ENCODE measurements at regions not wholly inside any gene's neighbourhood (a gene's known extent, or its start where the extent isn't known, plus 50 kb on each side); places are given as distances from the start of the nearest gene placed in this dataset.

DNA sequence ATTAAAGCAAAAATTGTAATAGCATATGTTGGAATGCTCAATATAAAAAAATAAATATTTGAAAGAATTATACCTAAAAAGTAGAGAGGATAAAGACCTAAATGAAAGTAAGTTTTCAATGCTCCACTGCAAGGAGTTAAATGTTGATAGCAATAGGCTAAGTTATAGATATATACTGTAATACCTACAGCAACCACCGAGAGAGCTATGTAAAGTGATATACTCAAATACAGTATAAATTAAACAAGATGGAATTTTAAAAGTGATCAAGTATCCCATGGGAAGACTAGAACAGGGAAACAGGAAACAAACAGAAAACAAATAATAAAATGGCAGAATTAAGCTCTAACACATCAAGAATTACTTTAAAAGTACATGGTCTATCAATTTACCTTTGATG is 73.9 kb downstream of the CASP3 start:
- no peak for DNase-seq
- H3K9me3 Mint-ChIP-seq, result peaks cover 0 to 6% of the 10 kb centered on the region in 2 donors
- no peaks in the 10 kb centered on the region for H3K27me3 Mint-ChIP-seq (ENCODE audit: low read depth)
- ATAC-seq (replicated peaks in 1 of 2), result peak; percentile 42 to 57
- peaks cover 7 to 8% of the 10 kb centered on the region in 2 donors for H3K36me3 Mint-ChIP-seq (ENCODE audit: insufficient read depth in 2 of 2)
- H3K4me3 Mint-ChIP-seq, result no peak overlapping the region
- H3K4me1 Mint-ChIP-seq (ENCODE audit: low read depth), result peaks cover 22% of the 10 kb centered on the region
- H3K27ac Mint-ChIP-seq, result peak overlapping the region; percentile 80

DNA sequence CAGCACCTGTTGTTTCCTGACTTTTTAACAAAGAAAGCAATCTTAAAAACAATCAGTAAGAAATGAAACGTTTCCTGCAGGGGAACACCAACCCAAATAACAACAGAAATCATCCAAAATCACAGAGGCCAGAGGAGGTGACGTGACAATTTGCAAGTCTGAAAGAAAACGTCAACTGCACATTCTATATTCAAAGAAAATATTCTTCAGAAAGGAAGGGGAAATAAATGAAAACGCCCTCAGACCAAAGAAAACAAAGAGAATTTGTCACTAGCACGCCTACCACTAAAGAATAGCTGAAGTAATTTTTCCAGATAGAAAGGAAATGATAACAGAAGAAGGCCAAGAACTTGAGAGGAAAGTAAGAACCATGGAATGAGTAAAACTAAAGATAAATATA is 74.4 kb downstream of the CASP3 start:
- Mint-ChIP-seq H3K4me3 (peak overlapping the region; percentile 23 to 81), H3K27ac (peak overlapping the region; percentile 91)
- peak; percentile 29 to 53 for ATAC-seq (replicated peaks in 1 of 2)

DNA sequence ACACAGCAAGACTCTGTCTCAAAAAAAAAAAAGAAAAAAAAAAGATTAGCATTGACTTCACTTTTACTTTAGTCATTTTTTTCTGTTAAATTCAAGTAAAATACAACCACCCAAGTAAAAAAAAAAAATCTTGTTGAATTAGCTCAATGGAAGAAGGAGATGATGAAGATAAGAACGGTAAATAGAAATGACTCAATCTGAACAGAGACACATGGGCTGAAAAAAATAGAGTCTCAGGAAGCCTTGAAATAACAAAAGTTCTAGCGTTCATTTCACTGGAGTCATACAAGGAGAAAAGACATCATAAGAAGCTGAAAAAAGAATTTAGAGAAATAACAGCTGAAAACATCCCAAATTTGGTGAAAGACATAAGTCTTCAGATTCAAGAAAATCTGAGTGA is 75.5 kb downstream of the CASP3 start:
- Mint-ChIP-seq H3K4me3 (peak overlapping the region; percentile 23 to 78), H3K27ac (peak overlapping the region; percentile 95), H3K4me1 (ENCODE audit: low read depth) (peaks cover 22% of the 10 kb centered on the region), H3K27me3 (ENCODE audit: low read depth) (no peaks in the 10 kb centered on the region), H3K36me3 (ENCODE audit: insufficient read depth in 2 of 2) (peaks cover 3 to 6% of the 10 kb centered on the region in 2 donors), H3K9me3 (peaks cover 0 to 3% of the 10 kb centered on the region in 2 donors)
- peak; percentile 57 to 71 for ATAC-seq (replicated peaks in 1 of 2)
- no peak for DNase-seq

More for the DNA sequence above, 74.4 kb downstream of the CASP3 start:
- Mint-ChIP-seq H3K27me3 (ENCODE audit: low read depth) (no peaks in the 10 kb centered on the region), H3K4me1 (ENCODE audit: low read depth) (peaks cover 22% of the 10 kb centered on the region), H3K36me3 (ENCODE audit: insufficient read depth in 2 of 2) (peaks cover 7 to 8% of the 10 kb centered on the region in 2 donors), H3K9me3 (peaks cover 0 to 3% of the 10 kb centered on the region in 2 donors)
- DNase-seq, result no peak

DNA sequence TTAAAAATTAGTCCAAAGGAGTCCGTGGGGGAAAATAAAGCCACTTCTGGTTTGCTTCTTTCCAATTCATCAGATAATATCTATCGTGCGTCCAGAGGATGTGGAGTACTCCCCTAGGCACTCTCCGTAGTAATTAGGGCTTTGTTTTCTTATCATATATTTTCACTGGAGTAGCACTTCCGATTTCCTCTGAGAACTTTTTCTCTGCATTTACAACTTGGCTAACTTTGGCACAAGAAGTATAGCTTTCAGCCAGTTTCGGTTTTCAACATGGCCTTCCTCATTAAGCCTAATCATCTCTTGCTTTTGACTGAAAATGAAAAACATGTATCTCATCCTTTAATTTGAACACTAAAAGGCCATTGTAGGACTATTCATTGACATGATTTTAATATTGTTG is 80.5 kb downstream of the CASP3 start:
- H3K9me3 Mint-ChIP-seq, result peaks cover 1 to 2% of the 10 kb centered on the region in 2 donors
- DNase-seq (no peak), ATAC-seq (replicated peaks in 1 of 2) (no peak)
- peaks cover 4% of the 10 kb centered on the region for H3K4me1 Mint-ChIP-seq (ENCODE audit: low read depth)
- H3K27ac Mint-ChIP-seq, result no peak overlapping the region
- H3K4me3 Mint-ChIP-seq, result no peak overlapping the region
- H3K36me3 Mint-ChIP-seq (ENCODE audit: insufficient read depth in 2 of 2), result peaks cover 1 to 2% of the 10 kb centered on the region in 2 donors
- no peaks in the 10 kb centered on the region for H3K27me3 Mint-ChIP-seq (ENCODE audit: low read depth)

DNA sequence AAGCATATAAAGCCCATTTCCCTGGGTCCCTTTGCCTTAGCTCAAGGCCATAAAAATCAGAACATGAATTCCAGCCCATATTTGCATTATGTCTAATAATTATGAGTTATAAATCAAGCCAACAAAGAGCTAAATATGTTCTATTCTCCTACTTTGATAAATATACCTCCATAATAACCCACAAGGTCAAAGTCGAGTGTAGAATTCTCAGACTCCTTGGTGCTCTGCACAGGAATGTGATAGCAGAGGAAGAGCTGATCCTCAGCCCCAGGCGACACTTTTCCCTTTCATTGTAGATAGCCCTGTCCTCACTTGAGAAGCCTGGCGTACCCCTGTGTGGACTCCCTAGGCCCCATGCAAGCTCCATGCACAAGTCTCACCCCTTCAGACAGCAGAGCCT is 85.6 kb downstream of the CASP3 start:
- DNase-seq, result no peak
- Mint-ChIP-seq H3K9me3 (peaks cover 0 to 2% of the 10 kb centered on the region in 2 donors), H3K27me3 (ENCODE audit: low read depth) (no peaks in the 10 kb centered on the region), H3K27ac (no peak overlapping the region), H3K36me3 (ENCODE audit: insufficient read depth in 2 of 2) (no peaks in the 10 kb centered on the region), H3K4me3 (no peak overlapping the region), H3K4me1 (ENCODE audit: low read depth) (no peaks in the 10 kb centered on the region)
- ATAC-seq (replicated peaks in 1 of 2), result no peak

DNA sequence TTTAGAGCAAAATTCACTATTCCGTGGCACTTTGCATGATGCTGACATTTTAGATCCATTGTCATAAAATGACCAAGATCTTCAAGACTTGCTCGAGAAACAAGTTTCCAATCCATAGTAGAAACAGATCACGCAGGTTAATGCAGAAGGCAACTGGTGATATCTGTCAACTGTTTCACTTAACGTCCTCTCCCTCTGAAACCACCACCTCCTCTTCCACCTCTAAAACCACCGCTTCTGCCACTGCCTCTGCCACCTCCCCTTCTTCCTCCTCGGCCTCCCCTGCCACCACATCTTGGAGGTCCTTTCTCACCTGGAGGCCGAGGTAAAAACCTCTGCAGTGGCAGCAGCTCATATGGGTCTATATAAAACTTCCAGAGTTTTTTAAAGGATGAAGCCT is 84.6 kb upstream of the IRF2 start:
- no peaks in the 10 kb centered on the region for H3K9me3 Mint-ChIP-seq
- ATAC-seq (replicated peaks in 1 of 2), result no peak
- H3K4me3 Mint-ChIP-seq, result no peak overlapping the region

DNA sequence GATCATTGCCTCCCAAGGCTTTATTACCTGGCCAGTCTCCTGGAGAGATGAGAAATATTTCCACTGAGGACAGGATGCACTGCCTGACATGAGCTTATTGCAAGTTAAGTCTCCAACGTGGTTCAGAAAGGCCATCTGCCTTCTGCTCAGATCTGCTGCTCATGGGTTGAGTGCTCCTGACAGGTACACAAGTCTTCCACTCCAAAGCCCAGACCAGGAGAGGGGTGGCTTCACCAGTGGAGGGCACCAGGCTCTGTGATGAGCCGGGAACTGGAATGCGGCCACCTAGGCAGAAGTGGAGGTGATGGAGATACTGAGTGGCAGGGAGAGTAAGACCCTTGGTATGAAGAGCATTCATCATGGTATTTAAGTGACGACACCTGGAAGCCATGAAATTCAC is 79.5 kb upstream of the IRF2 start:
- Mint-ChIP-seq H3K27me3 (ENCODE audit: low read depth) (no peaks in the 10 kb centered on the region), H3K4me1 (ENCODE audit: low read depth) (peaks cover 11% of the 10 kb centered on the region), H3K9me3 (no peaks in the 10 kb centered on the region), H3K4me3 (no peak overlapping the region), H3K27ac (no peak overlapping the region), H3K36me3 (ENCODE audit: insufficient read depth in 2 of 2) (no peaks in the 10 kb centered on the region)
- ATAC-seq (replicated peaks in 1 of 2) (no peak), DNase-seq (no peak)

More for the DNA sequence above, 84.6 kb upstream of the IRF2 start:
- H3K27me3 Mint-ChIP-seq (ENCODE audit: low read depth), result no peaks in the 10 kb centered on the region
- peaks cover 7% of the 10 kb centered on the region for H3K4me1 Mint-ChIP-seq (ENCODE audit: low read depth)
- no peaks in the 10 kb centered on the region for H3K36me3 Mint-ChIP-seq (ENCODE audit: insufficient read depth in 2 of 2)
- H3K27ac Mint-ChIP-seq, result no peak overlapping the region
- no peak for DNase-seq

DNA sequence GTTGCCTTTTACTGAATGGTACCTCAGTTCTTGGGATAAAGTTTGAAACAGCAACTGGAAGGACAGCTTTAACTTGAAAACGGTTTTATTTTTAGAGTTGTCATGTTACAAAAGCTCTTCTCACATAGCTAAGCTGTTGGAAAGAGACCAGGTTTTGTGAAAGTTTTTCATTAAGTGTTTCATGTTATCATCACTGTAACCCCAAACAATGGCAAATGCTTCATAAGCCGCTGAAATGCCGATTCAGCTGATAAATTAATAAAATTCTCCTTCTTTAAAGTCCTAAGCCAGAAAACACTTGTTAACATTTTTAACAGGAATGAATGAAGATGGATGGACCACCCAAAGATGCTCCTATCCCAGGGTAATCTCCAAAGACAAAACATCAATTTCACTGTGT is 76.1 kb upstream of the IRF2 start:
- no peak for DNase-seq
- no peak overlapping the region for H3K4me3 Mint-ChIP-seq
- no peaks in the 10 kb centered on the region for H3K27me3 Mint-ChIP-seq (ENCODE audit: low read depth)
- H3K4me1 Mint-ChIP-seq (ENCODE audit: low read depth), result peaks cover 25% of the 10 kb centered on the region
- H3K36me3 Mint-ChIP-seq (ENCODE audit: insufficient read depth in 2 of 2), result no peaks in the 10 kb centered on the region
- no peak for ATAC-seq (replicated peaks in 1 of 2)
- H3K27ac Mint-ChIP-seq, result no peak overlapping the region
- H3K9me3 Mint-ChIP-seq, result no peaks in the 10 kb centered on the region

DNA sequence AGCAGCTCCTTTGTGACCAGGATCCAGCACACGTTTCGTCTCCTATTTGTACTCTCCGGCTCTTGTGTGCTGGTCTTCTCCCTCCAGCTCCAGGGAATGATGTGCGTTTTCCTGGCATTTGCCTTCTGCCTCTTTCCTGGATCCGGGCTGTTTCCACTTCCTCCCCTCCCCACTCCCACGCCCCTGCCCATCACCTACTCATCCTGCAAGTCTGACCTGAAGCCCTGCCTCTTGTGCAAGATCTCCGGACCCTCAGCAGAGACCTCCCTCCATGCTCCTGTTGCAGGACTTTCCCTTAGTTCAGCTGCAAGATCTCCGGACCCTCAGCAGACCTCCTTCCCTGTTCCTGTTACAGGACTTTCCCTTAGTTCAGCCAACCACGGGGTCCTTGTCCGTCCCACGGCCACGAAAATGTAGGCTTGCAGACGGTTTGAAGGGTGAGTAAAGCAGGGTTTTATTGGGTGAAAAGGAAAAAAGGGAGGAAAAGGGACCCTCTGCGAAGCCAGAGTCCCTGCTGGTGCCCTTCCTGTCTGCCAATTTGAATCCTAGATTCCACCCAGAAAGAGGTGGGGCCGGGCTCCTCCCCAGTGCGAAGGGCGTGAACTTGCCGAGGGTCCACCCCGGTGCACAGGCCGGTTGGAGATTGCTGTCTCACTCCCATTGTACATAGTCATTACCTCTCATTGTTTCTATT is 74.4 kb upstream of the IRF2 start:
- Mint-ChIP-seq H3K36me3 (ENCODE audit: insufficient read depth in 2 of 2) (no peaks in the 10 kb centered on the region), H3K27ac (no peak overlapping the region), H3K9me3 (no peaks in the 10 kb centered on the region), H3K4me3 (peak overlapping the region in 1 of 2 donors; percentile 34), H3K27me3 (ENCODE audit: low read depth) (no peaks in the 10 kb centered on the region), H3K4me1 (ENCODE audit: low read depth) (peaks cover 22% of the 10 kb centered on the region)
- ATAC-seq (replicated peaks in 1 of 2) (no peak), DNase-seq (no peak)

DNA sequence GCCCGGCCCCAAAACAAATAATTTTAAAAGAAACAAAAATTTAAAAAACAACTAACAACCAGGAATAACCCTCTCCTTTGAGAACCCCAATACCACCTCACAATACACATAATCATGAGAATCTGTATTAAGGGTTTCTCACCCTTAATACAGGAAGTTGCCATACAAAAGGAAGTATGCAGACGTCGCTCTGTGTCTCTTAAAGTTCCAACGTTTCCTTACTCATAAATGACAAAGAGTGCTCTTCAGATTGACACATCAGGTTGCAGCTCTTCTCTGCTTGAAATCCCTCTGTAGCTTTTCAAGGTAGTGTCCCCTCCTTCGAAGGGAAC is 73.9 kb upstream of the IRF2 start:
- Mint-ChIP-seq H3K9me3 (no peaks in the 10 kb centered on the region), H3K4me3 (peak overlapping the region in 1 of 2 donors; percentile 34), H3K27me3 (ENCODE audit: low read depth) (no peaks in the 10 kb centered on the region), H3K4me1 (ENCODE audit: low read depth) (peaks cover 22% of the 10 kb centered on the region), H3K36me3 (ENCODE audit: insufficient read depth in 2 of 2) (no peaks in the 10 kb centered on the region), H3K27ac (no peak overlapping the region)
- ATAC-seq (replicated peaks in 1 of 2) (no peak), DNase-seq (no peak)

DNA sequence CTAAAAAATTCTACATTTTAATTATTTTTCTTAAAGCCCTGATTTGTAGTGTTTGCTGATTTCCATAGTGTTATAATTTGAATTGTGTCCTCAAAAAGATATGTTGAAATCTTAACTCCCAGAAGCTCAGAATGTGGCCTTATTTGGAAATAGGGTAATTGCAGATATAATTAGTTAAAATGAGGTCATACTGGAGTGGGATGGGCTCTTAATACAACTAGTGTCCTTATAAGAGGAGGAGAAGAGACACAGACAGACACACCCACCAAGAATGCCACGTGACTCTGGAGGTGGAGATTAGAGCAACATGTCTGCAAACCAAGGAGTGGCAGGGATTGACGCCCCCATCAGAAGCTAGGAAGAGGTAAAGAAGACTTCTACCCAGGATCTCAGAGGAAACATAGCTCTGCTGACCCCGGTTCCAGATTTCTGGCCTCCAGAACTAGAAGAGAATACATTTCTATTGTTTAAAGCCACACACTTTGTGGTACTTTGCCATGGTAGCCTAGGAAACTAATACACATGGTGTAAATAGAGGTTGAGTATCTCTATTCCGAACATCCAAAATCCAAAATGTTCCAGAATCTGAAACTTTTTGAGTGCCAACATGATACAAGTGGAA is 70.5 kb upstream of the IRF2 start:
- Mint-ChIP-seq H3K27ac (no peak overlapping the region), H3K4me3 (no peak overlapping the region), H3K27me3 (ENCODE audit: low read depth) (no peaks in the 10 kb centered on the region), H3K36me3 (ENCODE audit: insufficient read depth in 2 of 2) (no peaks in the 10 kb centered on the region), H3K9me3 (no peaks in the 10 kb centered on the region), H3K4me1 (ENCODE audit: low read depth) (peaks cover 35% of the 10 kb centered on the region)
- no peak for ATAC-seq (replicated peaks in 1 of 2)
- no peak for DNase-seq

DNA sequence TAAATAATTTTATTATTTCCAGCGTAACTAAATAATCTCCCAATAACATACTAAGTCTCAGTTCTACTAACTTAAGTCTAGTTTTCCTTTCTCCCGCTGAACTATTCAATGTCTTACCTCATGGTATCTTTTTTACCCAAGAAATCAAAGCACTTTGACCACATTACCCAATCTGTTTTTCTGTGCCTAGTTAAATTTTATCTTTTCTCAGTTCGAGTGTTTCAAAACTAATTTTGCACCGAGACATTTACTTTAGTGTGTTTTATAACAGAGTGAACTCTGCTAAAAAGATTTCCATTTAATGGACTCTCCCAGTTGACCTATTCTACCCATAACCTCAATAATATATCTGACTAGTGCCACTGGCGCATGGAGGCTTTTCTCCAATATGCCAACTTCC is 67.6 kb upstream of the IRF2 start:
- H3K9me3 Mint-ChIP-seq, result no peaks in the 10 kb centered on the region
- H3K27ac Mint-ChIP-seq, result no peak overlapping the region
- ATAC-seq (replicated peaks in 1 of 2) (no peak), DNase-seq (no peak)
- no peaks in the 10 kb centered on the region for H3K27me3 Mint-ChIP-seq (ENCODE audit: low read depth)
- H3K36me3 Mint-ChIP-seq (ENCODE audit: insufficient read depth in 2 of 2), result peaks cover 0 to 4% of the 10 kb centered on the region in 2 donors
- peaks cover 36% of the 10 kb centered on the region for H3K4me1 Mint-ChIP-seq (ENCODE audit: low read depth)
- H3K4me3 Mint-ChIP-seq, result no peak overlapping the region

DNA sequence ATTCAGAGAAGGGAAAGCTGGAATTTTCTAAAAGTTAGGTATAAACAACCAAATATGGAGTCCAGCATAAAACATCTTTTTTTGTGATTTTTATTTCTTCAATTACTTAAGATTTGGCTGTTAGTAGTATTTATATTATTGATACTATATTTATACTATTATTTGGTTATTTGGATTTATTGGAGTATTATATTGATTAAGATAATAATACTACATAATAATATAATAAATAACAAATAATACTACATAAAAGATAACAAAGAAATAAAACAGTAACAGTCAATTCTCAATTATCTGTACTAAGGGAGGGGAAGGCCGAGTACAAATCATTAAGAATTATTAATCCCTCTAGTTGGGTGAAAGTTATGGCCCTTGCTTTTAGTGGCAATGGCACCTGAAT is 66.0 kb upstream of the IRF2 start:
- ATAC-seq (replicated peaks in 1 of 2) (no peak), DNase-seq (no peak)
- no peaks in the 10 kb centered on the region for H3K27me3 Mint-ChIP-seq (ENCODE audit: low read depth)
- H3K4me1 Mint-ChIP-seq (ENCODE audit: low read depth), result peaks cover 47% of the 10 kb centered on the region
- no peak overlapping the region for H3K27ac Mint-ChIP-seq
- peaks cover 0 to 4% of the 10 kb centered on the region in 2 donors for H3K36me3 Mint-ChIP-seq (ENCODE audit: insufficient read depth in 2 of 2)
- H3K4me3 Mint-ChIP-seq, result no peak overlapping the region
- no peaks in the 10 kb centered on the region for H3K9me3 Mint-ChIP-seq
